Anterior cingulate cortex (tissue), 58 donors: ENCODE measurements at regions not wholly inside any gene's neighbourhood (a gene's known extent, or its start where the extent isn't known, plus 50 kb on each side); places are given as distances from the start of the nearest gene placed in this dataset.

Experiments
- DNase-seq, 58 donors: peaks; one replicate each; lab custom pipeline; 2025; lab: John Stamatoyannopoulos, UW

GRCh38 chr13:63396746-63397145 is 1981.1 kb upstream of the PCDH20 start:
- no peak for DNase-seq

GRCh38 chr13:63393112-63393511 is 1977.5 kb upstream of the PCDH20 start:
- DNase-seq = no peak

- DNase-seq = no peak
These were observed 1974.1 kb upstream of the PCDH20 start for GRCh38 chr13:63389756-63390155.

GRCh38 chr13:63381078-63381859 is 1965.6 kb upstream of the PCDH20 start:
- DNase-seq = no peak

- no peak for DNase-seq
These were observed 1962.3 kb upstream of the PCDH20 start for GRCh38 chr13:63377986-63378385.

- DNase-seq = no peak
These were observed 1954.5 kb upstream of the PCDH20 start for GRCh38 chr13:63370101-63370500.

- no peak for DNase-seq
These were observed 1952.0 kb upstream of the PCDH20 start for GRCh38 chr13:63367522-63368198.

- no peak for DNase-seq
These were observed 1948.5 kb upstream of the PCDH20 start for GRCh38 chr13:63364159-63364558.

- no peak for DNase-seq
These were observed 1935.9 kb upstream of the PCDH20 start for GRCh38 chr13:63351533-63351932.

- DNase-seq = no peak
These were observed 1935.4 kb upstream of the PCDH20 start for GRCh38 chr13:63351081-63351480.

- no peak for DNase-seq
These were observed 1930.2 kb upstream of the PCDH20 start for GRCh38 chr13:63345835-63346234.

GRCh38 chr13:63344711-63345110 is 1929.1 kb upstream of the PCDH20 start:
- no peak for DNase-seq

GRCh38 chr13:63337921-63338320 is 1922.3 kb upstream of the PCDH20 start:
- no peak for DNase-seq

GRCh38 chr13:63337041-63337440 is 1921.4 kb upstream of the PCDH20 start:
- no peak for DNase-seq

- no peak for DNase-seq
These were observed 1920.9 kb upstream of the PCDH20 start for GRCh38 chr13:63336549-63336948.

- DNase-seq = no peak
These were observed 1911.9 kb upstream of the PCDH20 start for GRCh38 chr13:63327584-63327983.

- DNase-seq = no peak
These were observed 1907.8 kb upstream of the PCDH20 start for GRCh38 chr13:63323441-63323840.

GRCh38 chr13:63311587-63311986 is 1895.9 kb upstream of the PCDH20 start:
- DNase-seq = no peak

- no peak for DNase-seq
These were observed 1893.0 kb upstream of the PCDH20 start for GRCh38 chr13:63308549-63309165.

GRCh38 chr13:63307228-63307627 is 1891.6 kb upstream of the PCDH20 start:
- DNase-seq = no peak

GRCh38 chr13:63305641-63306133 is 1890.0 kb upstream of the PCDH20 start:
- DNase-seq = no peak
